ENCODE measurements at regions not wholly inside any gene's neighbourhood (a gene's known extent, or its start where the extent isn't known, plus 50 kb on each side); places are given as distances from the start of the nearest gene placed in this dataset.
"Not testable (repeated sequence)": the region's sequence is repeated elsewhere in the genome, so short reads cannot be mapped to it uniquely, and the experiment has no call there.

- no peaks in the 10 kb centered on the region for H3K27me3 Mint-ChIP-seq
Observed at GRCh38 chr6:167555836-167556235, 230.9 kb downstream of the TTLL2 start.

GRCh38 chr6:167557675-167558074 is 232.8 kb downstream of the TTLL2 start:
- Mint-ChIP-seq H3K27me3 (no peaks in the 10 kb centered on the region), H3K27ac (no peak overlapping the region), H3K36me3 (peaks cover 4% of the 10 kb centered on the region), H3K9me3 (peaks cover 10% of the 10 kb centered on the region), H3K4me1 (ENCODE audit: low read depth in 2 of 2) (peaks cover 0 to 5% of the 10 kb centered on the region in 2 donors), H3K4me3 (no peak overlapping the region)
- DNase-seq (ENCODE audit: low spot score) = no peak
- ATAC-seq = no peak

More at GRCh38 chr6:167555836-167556235, 230.9 kb downstream of the TTLL2 start:
- Mint-ChIP-seq H3K9me3 (peaks cover 10% of the 10 kb centered on the region), H3K4me3 (no peak overlapping the region), H3K27ac (no peak overlapping the region), H3K4me1 (ENCODE audit: low read depth in 2 of 2) (peaks cover 0 to 5% of the 10 kb centered on the region in 2 donors), H3K36me3 (peaks cover 4% of the 10 kb centered on the region)
- ATAC-seq (no peak), DNase-seq (ENCODE audit: low spot score) (no peak)

- ATAC-seq (no peak), DNase-seq (ENCODE audit: low spot score) (no peak)
- no peaks in the 10 kb centered on the region for H3K27me3 Mint-ChIP-seq
- H3K36me3 Mint-ChIP-seq = peaks cover 4% of the 10 kb centered on the region
- H3K27ac Mint-ChIP-seq = no peak overlapping the region
- peaks cover 8% of the 10 kb centered on the region for H3K9me3 Mint-ChIP-seq
- H3K4me3 Mint-ChIP-seq = no peak overlapping the region
- H3K4me1 Mint-ChIP-seq (ENCODE audit: low read depth in 2 of 2) = peaks cover 0 to 5% of the 10 kb centered on the region in 2 donors
Observed at GRCh38 chr6:167558246-167559177, 233.6 kb downstream of the TTLL2 start.

- no peak for DNase-seq (ENCODE audit: low spot score)
- Mint-ChIP-seq H3K4me1 (ENCODE audit: low read depth in 2 of 2) (peaks cover 0 to 3% of the 10 kb centered on the region in 2 donors), H3K36me3 (no peaks in the 10 kb centered on the region), H3K9me3 (peaks cover 3% of the 10 kb centered on the region), H3K4me3 (no peak overlapping the region), H3K27me3 (peaks cover 0 to under 1% of the 10 kb centered on the region in 2 donors), H3K27ac (no peak overlapping the region)
- peak; percentile 9 to 32 for ATAC-seq
Observed at GRCh38 chr6:167559675-167560479, 235.0 kb downstream of the TTLL2 start.

- ATAC-seq (peak in 1 of 2 donors; percentile 28), DNase-seq (ENCODE audit: low spot score) (no peak)
- peaks cover 0 to 3% of the 10 kb centered on the region in 2 donors for H3K27me3 Mint-ChIP-seq
- no peaks in the 10 kb centered on the region for H3K36me3 Mint-ChIP-seq
- peaks cover 3% of the 10 kb centered on the region for H3K9me3 Mint-ChIP-seq
- no peak overlapping the region for H3K4me3 Mint-ChIP-seq
- no peak overlapping the region for H3K27ac Mint-ChIP-seq
- peaks cover 0 to 3% of the 10 kb centered on the region in 2 donors for H3K4me1 Mint-ChIP-seq (ENCODE audit: low read depth in 2 of 2)
Observed at GRCh38 chr6:167560673-167561569, 236.0 kb downstream of the TTLL2 start.

GRCh38 chr6:167562862-167563261 is 238.0 kb downstream of the TTLL2 start:
- H3K4me1 Mint-ChIP-seq (ENCODE audit: low read depth in 2 of 2); H3K36me3 Mint-ChIP-seq; H3K27me3 Mint-ChIP-seq; DNase-seq (ENCODE audit: low spot score); ATAC-seq; H3K4me3 Mint-ChIP-seq; H3K27ac Mint-ChIP-seq; H3K9me3 Mint-ChIP-seq: not testable (repeated sequence)

- Mint-ChIP-seq H3K4me1 (ENCODE audit: low read depth in 2 of 2) (peaks cover 0 to 3% of the 10 kb centered on the region in 2 donors), H3K27ac (no peak overlapping the region), H3K9me3 (no peaks in the 10 kb centered on the region), H3K4me3 (no peak overlapping the region), H3K27me3 (peaks cover 0 to 3% of the 10 kb centered on the region in 2 donors), H3K36me3 (no peaks in the 10 kb centered on the region)
- DNase-seq (ENCODE audit: low spot score) = no peak
- peak; percentile 20 to 34 for ATAC-seq
Observed at GRCh38 chr6:167564416-167565250, 239.7 kb downstream of the TTLL2 start.

GRCh38 chr6:167565388-167565787 is 240.5 kb downstream of the TTLL2 start:
- Mint-ChIP-seq H3K36me3 (no peaks in the 10 kb centered on the region), H3K4me1 (ENCODE audit: low read depth in 2 of 2) (peaks cover 0 to 3% of the 10 kb centered on the region in 2 donors), H3K27me3 (peaks cover 0 to 3% of the 10 kb centered on the region in 2 donors), H3K27ac (no peak overlapping the region), H3K9me3 (no peaks in the 10 kb centered on the region), H3K4me3 (no peak overlapping the region)
- no peak for ATAC-seq
- no peak for DNase-seq (ENCODE audit: low spot score)

GRCh38 chr6:167565884-167566599 is 241.2 kb downstream of the TTLL2 start:
- ATAC-seq (no peak), DNase-seq (ENCODE audit: low spot score) (no peak)
- Mint-ChIP-seq H3K36me3 (no peaks in the 10 kb centered on the region), H3K9me3 (no peaks in the 10 kb centered on the region), H3K27ac (no peak overlapping the region), H3K4me3 (no peak overlapping the region), H3K4me1 (ENCODE audit: low read depth in 2 of 2) (peaks cover 0 to 3% of the 10 kb centered on the region in 2 donors), H3K27me3 (peaks cover 0 to 3% of the 10 kb centered on the region in 2 donors)

- no peak overlapping the region for H3K27ac Mint-ChIP-seq
- H3K27me3 Mint-ChIP-seq = peaks cover 0 to 3% of the 10 kb centered on the region in 2 donors
- H3K4me1 Mint-ChIP-seq (ENCODE audit: low read depth in 2 of 2) = peaks cover 0 to 3% of the 10 kb centered on the region in 2 donors
- ATAC-seq (peak in 1 of 2 donors; percentile 5), DNase-seq (ENCODE audit: low spot score) (no peak)
- no peaks in the 10 kb centered on the region for H3K36me3 Mint-ChIP-seq
- no peaks in the 10 kb centered on the region for H3K9me3 Mint-ChIP-seq
- no peak overlapping the region for H3K4me3 Mint-ChIP-seq
Observed at GRCh38 chr6:167566711-167567141, 241.8 kb downstream of the TTLL2 start.

- Mint-ChIP-seq H3K9me3 (no peaks in the 10 kb centered on the region), H3K27ac (no peak overlapping the region), H3K4me3 (no peak overlapping the region), H3K27me3 (peaks cover 0 to 3% of the 10 kb centered on the region in 2 donors), H3K36me3 (no peaks in the 10 kb centered on the region), H3K4me1 (ENCODE audit: low read depth in 2 of 2) (peaks cover 0 to 3% of the 10 kb centered on the region in 2 donors)
- no peak for DNase-seq (ENCODE audit: low spot score)
- peak; percentile 5 to 44 for ATAC-seq
Observed at GRCh38 chr6:167567142-167568033, 242.5 kb downstream of the TTLL2 start.

Data from natural killer cell treated with Interleukin-12 subunit alpha and Interleukin-12 subunit beta and Interleukin-15 and Interleukin-18, amount 100 ng/mL, for 72 hours (primary cell).